H9 (cell line): ENCODE measurements at regions not wholly inside any gene's neighbourhood (a gene's known extent, or its start where the extent isn't known, plus 50 kb on each side); places are given as distances from the start of the nearest gene placed in this dataset.

Source experiments
- DNase-seq: peaks from one replicate; pipeline ENCODE4 v3.0.0-alpha.2; 2017
- H2AFZ ChIP-seq: one replicate; pipeline ENCODE4 v1.6.1; 2013; ENCODE audit warnings: mild to moderate bottlenecking, low read length, control low read depth, moderate library complexity
- H2AK5ac ChIP-seq: 2 replicates; pipeline ENCODE4 v1.6.1; 2013; ENCODE audit warnings: low read length, control low read depth, mixed read lengths; ENCODE audit not compliant: insufficient read length
- H2BK120ac ChIP-seq: one replicate; pipeline ENCODE4 v1.6.1; 2013; ENCODE audit warnings: low read depth, mild to moderate bottlenecking, low read length, control low read depth, inconsistent platforms; ENCODE audit not compliant: poor library complexity, severe bottlenecking
- H2BK12ac ChIP-seq: 2 replicates; pipeline ENCODE4 v1.6.1; 2013; ENCODE audit warnings: low read length, control low read depth, mixed read lengths, low read depth; ENCODE audit not compliant: insufficient read length
- H2BK15ac ChIP-seq: 2 replicates; pipeline ENCODE4 v1.6.1; 2013; ENCODE audit warnings: low read depth, low read length, control low read depth
- H2BK20ac ChIP-seq: one replicate; pipeline ENCODE4 v1.6.1; 2013; ENCODE audit warnings: low read depth, mild to moderate bottlenecking, low read length, control low read depth, inconsistent platforms; ENCODE audit not compliant: poor library complexity, severe bottlenecking
- H2BK5ac ChIP-seq: 2 replicates; pipeline ENCODE4 v1.6.1; 2013; ENCODE audit warnings: low read length, control low read depth, mixed read lengths; ENCODE audit not compliant: insufficient read length
- H3K14ac ChIP-seq: 2 replicates; pipeline ENCODE4 v1.6.1; 2013; ENCODE audit warnings: low read length, control low read depth; ENCODE audit not compliant: insufficient read depth
- H3K18ac ChIP-seq: 2 replicates; pipeline ENCODE4 v1.6.1; 2013; ENCODE audit warnings: low read depth, mild to moderate bottlenecking, mixed read lengths, low read length, control low read depth; ENCODE audit not compliant: insufficient read length
- H3K23ac ChIP-seq: 2 replicates; pipeline ENCODE4 v1.6.1; 2013; ENCODE audit warnings: low read length, control low read depth, mixed read lengths, low read depth; ENCODE audit not compliant: insufficient read length
- H3K23me2 ChIP-seq: 2 replicates; pipeline ENCODE4 v1.6.1; 2013; ENCODE audit warnings: low read depth, mild to moderate bottlenecking, mixed read lengths, low read length, control low read depth; ENCODE audit not compliant: insufficient read length, poor library complexity, severe bottlenecking
- H3K27ac ChIP-seq: 2 replicates; pipeline ENCODE4 v1.5.1; 2013; ENCODE audit warnings: low read length, control low read depth, mixed read lengths, low read depth; ENCODE audit not compliant: insufficient read length
- H3K27me3 ChIP-seq: 2 replicates; pipeline ENCODE4 v1.6.1; 2013; ENCODE audit warnings: low read length, control low read depth, inconsistent platforms; ENCODE audit not compliant: insufficient read depth
- H3K4ac ChIP-seq: 2 replicates; pipeline ENCODE4 v1.6.1; 2013; ENCODE audit warnings: low read depth, mild to moderate bottlenecking, control low read depth, inconsistent platforms, low read length, moderate library complexity
- H3K4me1 ChIP-seq: 2 replicates; pipeline ENCODE4 v1.6.1; 2013; ENCODE audit warnings: low read length, control low read depth, inconsistent platforms; ENCODE audit not compliant: insufficient read depth
- H3K4me2 ChIP-seq: 2 replicates; pipeline ENCODE4 v1.6.1; 2013; ENCODE audit warnings: low read length, control low read depth, mixed read lengths; ENCODE audit not compliant: insufficient read length, insufficient read depth
- H3K56ac ChIP-seq: 2 replicates; pipeline ENCODE4 v1.6.1; 2013; ENCODE audit warnings: low read depth, mild to moderate bottlenecking, mixed read lengths, low read length, control low read depth; ENCODE audit not compliant: insufficient read length
- H3K79me1 ChIP-seq: 2 replicates; pipeline ENCODE4 v1.6.1; 2013; ENCODE audit warnings: low read depth, mild to moderate bottlenecking, moderate library complexity, low read length, control low read depth, inconsistent platforms; ENCODE audit not compliant: insufficient read depth, poor library complexity, severe bottlenecking
- H3K79me2 ChIP-seq: 2 replicates; pipeline ENCODE4 v1.6.1; 2013; ENCODE audit warnings: low read length, control low read depth, inconsistent platforms; ENCODE audit not compliant: insufficient read depth
- H3K9ac ChIP-seq: 2 replicates; pipeline ENCODE4 v1.6.1; 2013; ENCODE audit warnings: low read length, control low read depth, mixed read lengths; ENCODE audit not compliant: insufficient read length; ENCODE audit errors: extremely low read depth
- H3K9me3 ChIP-seq: one replicate; pipeline ENCODE4 v1.6.1; 2013; ENCODE audit warnings: low read depth, low read length, inconsistent platforms; ENCODE audit not compliant: control insufficient read depth
- H3T11ph ChIP-seq: one replicate; pipeline ENCODE4 v1.6.1; 2013; ENCODE audit warnings: mild to moderate bottlenecking, low read length, control low read depth, inconsistent platforms
- H4K20me1 ChIP-seq: one replicate; pipeline ENCODE4 v1.6.1; 2013; ENCODE audit not compliant: control insufficient read depth, insufficient read length, insufficient read depth
- H4K5ac ChIP-seq: 2 replicates; pipeline ENCODE4 v1.6.1; 2013; ENCODE audit warnings: low read depth, mild to moderate bottlenecking, mixed read lengths, low read length, control low read depth; ENCODE audit not compliant: insufficient read length
- H4K8ac ChIP-seq: replicated peaks from 2 replicates; pipeline ENCODE4 v1.6.1; 2013; ENCODE audit warnings: low read length, control low read depth, mixed read lengths, low read depth; ENCODE audit not compliant: insufficient read length
- H4K91ac ChIP-seq: 2 replicates; pipeline ENCODE4 v1.6.1; 2013; ENCODE audit warnings: low read depth, mild to moderate bottlenecking, moderate library complexity, mixed read lengths, low read length, control low read depth; ENCODE audit not compliant: insufficient read length
- H3K27ac Mint-ChIP-seq, 3 experiments: 2 replicates in 2 of 3; 3 replicates in 1 of 3; pipeline ENCODE4 v1.8.0; 2020 to 2021; ENCODE audit warnings: mixed read lengths in 3 of 3, mild to moderate bottlenecking in 1 of 3, moderate library complexity in 1 of 3
- H3K27me3 Mint-ChIP-seq: 2 replicates; pipeline ENCODE4 v1.8.0; 2021; ENCODE audit warnings: low read depth, mild to moderate bottlenecking, moderate library complexity, mixed read lengths
- H3K36me3 Mint-ChIP-seq, 3 experiments: 2 replicates in 2 of 3; 3 replicates in 1 of 3; pipeline ENCODE4 v1.8.0; 2020 to 2021; ENCODE audit warnings: low read depth in 3 of 3, mixed read lengths in 3 of 3; ENCODE audit not compliant: insufficient read depth in 1 of 3
- H3K4me1 Mint-ChIP-seq, 2 experiments: 2 replicates each; pipeline ENCODE4 v1.8.0; 2020; ENCODE audit warnings: mixed read lengths in 2 of 2
- H3K4me3 Mint-ChIP-seq, 2 experiments: 2 replicates in 1 of 2; 3 replicates in 1 of 2; pipeline ENCODE4 v1.8.0; 2020 to 2021; ENCODE audit warnings: mild to moderate bottlenecking in 2 of 2, mixed read lengths in 2 of 2, moderate library complexity in 1 of 2
- H3K9me3 Mint-ChIP-seq, 2 experiments: 2 replicates in 1 of 2; 3 replicates in 1 of 2; pipeline ENCODE4 v1.8.0; 2020; ENCODE audit warnings: mild to moderate bottlenecking in 2 of 2, mixed read lengths in 2 of 2, moderate library complexity in 1 of 2
- CTCF ChIP-seq: fragments of 200-600 bp; sonication (generic); conservative IDR thresholded peaks from 3 replicates; pipeline ENCODE4 v1.8.0; 2021; ENCODE audit warnings: antibody characterized with exemption, mild to moderate bottlenecking
- WGBS: extraction: QIAGEN DNeasy Blood & Tissue Kit; methylation state at CpG from one replicate; pipeline ENCODE4 v1.1.7; 2013; ENCODE audit warnings: missing lambda C conversion rate, low lambda C conversion rate, mixed read lengths; ENCODE audit not compliant: insufficient read length; ENCODE audit errors: extremely low coverage; 5-methylcytosine and 5-hydroxymethylcytosine counted together

DNA sequence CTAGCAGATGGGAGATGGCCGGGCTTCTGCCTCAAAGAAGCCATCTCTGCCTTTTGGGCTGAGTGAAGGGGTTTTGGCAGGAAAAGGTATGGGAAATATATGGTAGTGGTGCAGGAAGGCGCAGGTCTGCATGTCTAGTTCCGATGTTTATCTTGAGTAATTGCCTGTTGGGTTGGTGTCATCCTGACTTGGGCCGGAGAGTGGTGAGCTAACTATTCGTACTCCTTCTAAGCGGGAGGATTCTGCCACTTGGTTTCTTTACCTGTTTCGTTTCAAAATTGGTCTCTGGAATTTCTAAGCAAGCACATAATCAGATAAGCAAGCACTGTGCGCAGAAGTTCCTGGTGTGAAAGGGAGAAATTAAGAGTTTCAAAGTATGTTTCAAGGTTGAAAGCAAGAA lies 229.6 kb downstream of the SAMD5 start:
- Histone ChIP-seq H4K20me1 (no peaks in the 10 kb centered on the region), H2BK5ac (no peak overlapping the region), H3K9ac (no peak overlapping the region), H2BK20ac (no peak overlapping the region), H3K23me2 (no peaks in the 10 kb centered on the region), H3K27ac (no peak overlapping the region), H2BK12ac (no peak overlapping the region), H3K23ac (no peak overlapping the region), H3K14ac (no peak overlapping the region), H2BK15ac (no peak overlapping the region), H3K79me2 (no peaks in the 10 kb centered on the region), H2AFZ (no peak overlapping the region), H4K5ac (no peak overlapping the region), H4K91ac (no peak overlapping the region), H4K8ac (no peak overlapping the region), H3T11ph (no peak overlapping the region), H3K4ac (no peak overlapping the region), H3K27me3 (no peaks in the 10 kb centered on the region), H3K79me1 (no peaks in the 10 kb centered on the region), H3K9me3 (no peaks in the 10 kb centered on the region), H3K18ac (no peak overlapping the region), H3K4me1 (no peaks in the 10 kb centered on the region; the same call in 1 of the 2 replicates), H3K4me2 (no peak overlapping the region), H3K56ac (no peak overlapping the region), H2AK5ac (no peak overlapping the region), H2BK120ac (no peak overlapping the region)
- Mint-ChIP-seq H3K4me3 (no peak overlapping the region), H3K9me3 (no peaks in the 10 kb centered on the region), H3K27me3 (no peaks in the 10 kb centered on the region), H3K27ac (no peak overlapping the region), H3K36me3 (no peaks in the 10 kb centered on the region), H3K4me1 (peaks cover 12 to 17% of the 10 kb centered on the region in 2 experiments)
- DNase-seq: no peak
- TF ChIP-seq CTCF: no peak
- WGBS: no CpG with 5 or more reads among the region's 8 CpGs
